Left lung (tissue), 4 donors: ENCODE measurements at regions not wholly inside any gene's neighbourhood (a gene's known extent, or its start where the extent isn't known, plus 50 kb on each side); places are given as distances from the start of the nearest gene placed in this dataset.

Experiments used
- ATAC-seq: fragments of 200-7000 bp; cut with Tn5 transposase; one replicate; pipeline ENCODE4 v1.9.1; 2020; ENCODE audit warnings: moderate library complexity
- DNase-seq, 4 donors: peaks; one replicate each; pipeline ENCODE4 v3.0.0-alpha.2; 2013 to 2020
- H3K27ac ChIP-seq, 2 donors: fragments of 200-600 bp; sonication (generic) in 1 of 2; one replicate each; pipeline versions ENCODE4 v1.5.0 to v1.8.0; 2020 to 2021
- H3K27me3 ChIP-seq, 2 donors: fragments of 200-600 bp; sonication (generic) in 1 of 2; one replicate each; pipeline versions ENCODE4 v1.5.0 to v1.8.0; 2020 to 2021
- H3K36me3 ChIP-seq, 2 donors: fragments of 200-600 bp; sonication (generic) in 1 of 2; one replicate each; pipeline versions ENCODE4 v1.5.0 to v1.8.0; 2020 to 2021
- H3K4me1 ChIP-seq, 2 donors: fragments of 200-600 bp; one replicate each; pipeline ENCODE4 v1.8.0; 2021
- H3K4me3 ChIP-seq, 2 donors: fragments of 200-600 bp; sonication (generic) in 1 of 2; one replicate each; pipeline versions ENCODE4 v1.5.0 to v1.8.0; 2020 to 2021; ENCODE audit warnings: mild to moderate bottlenecking in 1 of 2
- H3K9me3 ChIP-seq, 2 donors: fragments of 200-600 bp; sonication (generic) in 1 of 2; one replicate each; pipeline versions ENCODE4 v1.5.0 to v1.8.0; 2020 to 2021
- intact Hi-C, 2 donors: fragments of 100-400 bp; cut with DNase I; formaldehyde crosslinking; loops; one replicate each; pipeline versions ENCODE4 v1.11.2 to v1.14.2; 2022
- TF ChIP-seq, protein P1 (sequence below), 2 donors: fragments of 200-600 bp; sonication (generic) in 1 of 2; IDR thresholded peaks; one replicate each; pipeline versions ENCODE4 v1.5.0 to v1.8.0; 2021; ENCODE audit warnings: antibody characterized with exemption in 2 of 2
- donor health status: DM: no; HTN: yes; CAD: no.
- donor health status: DM: no; HTN: no; CAD: no.

DNA sequence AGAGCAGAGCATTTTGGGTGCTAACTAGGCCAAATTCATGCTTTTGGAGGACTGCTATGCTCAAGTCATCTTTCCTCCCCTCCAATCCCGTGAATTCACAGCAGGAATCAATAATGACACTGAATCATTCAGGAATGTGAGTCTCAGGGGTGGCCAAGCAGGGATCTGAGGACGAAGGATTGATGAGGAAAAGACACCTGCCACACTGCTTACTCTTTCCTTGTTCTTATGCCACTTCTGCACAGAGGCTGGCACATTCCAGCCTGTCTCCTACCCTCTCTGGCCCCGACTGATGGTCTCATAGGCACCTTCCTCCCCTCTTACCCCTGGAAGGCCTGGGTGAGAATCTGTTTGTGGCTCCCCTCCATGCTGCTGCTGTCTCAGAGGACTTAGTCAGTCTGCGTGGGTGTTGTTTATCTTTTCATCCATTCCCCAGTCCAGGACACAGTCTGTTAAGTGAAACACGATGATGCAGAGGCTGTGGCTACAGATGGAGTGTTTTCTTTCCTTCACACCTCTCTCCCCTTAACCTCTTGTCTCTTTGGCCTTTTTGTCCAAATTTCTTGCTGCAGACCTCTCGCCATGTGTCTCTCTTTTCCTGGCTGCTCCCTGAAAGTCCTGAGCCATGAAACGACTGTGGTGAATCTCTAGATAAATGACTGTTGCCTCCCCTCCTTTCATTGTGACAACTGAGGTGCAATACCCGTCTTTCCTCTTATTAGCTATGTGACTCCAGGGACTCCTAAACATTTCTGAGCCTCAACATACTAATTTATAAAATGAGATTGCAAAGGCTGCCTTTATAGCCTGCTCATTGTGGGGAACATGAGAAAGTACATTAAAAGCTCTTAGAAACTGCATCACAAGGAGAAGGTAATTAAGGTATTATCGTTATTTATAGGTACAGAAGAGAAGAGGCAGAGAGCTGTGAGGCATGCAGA lies 86.9 kb downstream of the RDH14 start:
- intact Hi-C loops = no loop called here
- Histone ChIP-seq H3K27ac (peak overlapping the region in 1 of 2 donors; percentile 56), H3K9me3 (no peaks in the 10 kb centered on the region), H3K4me1 (no peaks in the 10 kb centered on the region), H3K27me3 (no peaks in the 10 kb centered on the region), H3K4me3 (no peak overlapping the region), H3K36me3 (no peaks in the 10 kb centered on the region)
- TF ChIP-seq, protein P1, sequence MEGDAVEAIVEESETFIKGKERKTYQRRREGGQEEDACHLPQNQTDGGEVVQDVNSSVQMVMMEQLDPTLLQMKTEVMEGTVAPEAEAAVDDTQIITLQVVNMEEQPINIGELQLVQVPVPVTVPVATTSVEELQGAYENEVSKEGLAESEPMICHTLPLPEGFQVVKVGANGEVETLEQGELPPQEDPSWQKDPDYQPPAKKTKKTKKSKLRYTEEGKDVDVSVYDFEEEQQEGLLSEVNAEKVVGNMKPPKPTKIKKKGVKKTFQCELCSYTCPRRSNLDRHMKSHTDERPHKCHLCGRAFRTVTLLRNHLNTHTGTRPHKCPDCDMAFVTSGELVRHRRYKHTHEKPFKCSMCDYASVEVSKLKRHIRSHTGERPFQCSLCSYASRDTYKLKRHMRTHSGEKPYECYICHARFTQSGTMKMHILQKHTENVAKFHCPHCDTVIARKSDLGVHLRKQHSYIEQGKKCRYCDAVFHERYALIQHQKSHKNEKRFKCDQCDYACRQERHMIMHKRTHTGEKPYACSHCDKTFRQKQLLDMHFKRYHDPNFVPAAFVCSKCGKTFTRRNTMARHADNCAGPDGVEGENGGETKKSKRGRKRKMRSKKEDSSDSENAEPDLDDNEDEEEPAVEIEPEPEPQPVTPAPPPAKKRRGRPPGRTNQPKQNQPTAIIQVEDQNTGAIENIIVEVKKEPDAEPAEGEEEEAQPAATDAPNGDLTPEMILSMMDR (IDR thresholded peaks at IDR 0.05) = no peak
- DNase-seq = peak in 1 of 4 donors; percentile 28
- peak; percentile 84 for ATAC-seq

DNA sequence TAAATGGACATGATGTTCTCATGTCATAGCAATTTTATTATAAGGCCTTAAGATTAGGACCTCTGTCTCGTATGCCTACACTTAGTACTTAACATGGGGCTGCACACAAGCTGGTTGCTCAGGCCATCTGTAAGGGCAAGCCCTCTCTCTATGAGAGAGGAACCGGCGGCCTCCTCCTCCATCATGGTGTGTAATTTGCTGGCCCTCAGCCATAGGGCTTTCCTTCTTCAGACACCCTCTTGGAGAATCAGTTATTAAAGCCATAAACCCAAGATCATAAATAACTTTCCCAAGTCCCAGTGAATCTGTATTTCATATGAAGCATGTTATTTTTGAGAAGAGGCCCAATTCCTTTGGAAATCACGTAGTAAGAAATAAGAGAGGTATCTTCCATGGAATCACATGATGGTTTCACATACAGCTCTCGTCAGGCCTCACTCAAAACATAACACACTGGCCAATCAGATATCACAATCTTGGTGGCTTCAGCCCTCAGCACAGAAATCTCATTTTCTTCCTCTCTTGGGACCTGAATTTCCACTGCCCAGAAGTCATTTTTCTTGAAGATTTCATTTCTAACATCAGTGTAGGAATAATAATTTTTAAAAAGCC lies 92.6 kb downstream of the RDH14 start:
- no peak for ATAC-seq
- TF ChIP-seq, protein P1 (IDR thresholded peaks at IDR 0.05) = no peak
- H3K4me3 ChIP-seq = no peak overlapping the region
- H3K27me3 ChIP-seq = no peaks in the 10 kb centered on the region
- peak overlapping the region in 1 of 2 donors; percentile 16 for H3K27ac ChIP-seq
- peak in 2 of 4 donors; percentile 78 to 86 for DNase-seq
- no peaks in the 10 kb centered on the region for H3K9me3 ChIP-seq
- H3K4me1 ChIP-seq = no peaks in the 10 kb centered on the region
- H3K36me3 ChIP-seq = no peaks in the 10 kb centered on the region
- intact Hi-C loops = no loop called here

DNA sequence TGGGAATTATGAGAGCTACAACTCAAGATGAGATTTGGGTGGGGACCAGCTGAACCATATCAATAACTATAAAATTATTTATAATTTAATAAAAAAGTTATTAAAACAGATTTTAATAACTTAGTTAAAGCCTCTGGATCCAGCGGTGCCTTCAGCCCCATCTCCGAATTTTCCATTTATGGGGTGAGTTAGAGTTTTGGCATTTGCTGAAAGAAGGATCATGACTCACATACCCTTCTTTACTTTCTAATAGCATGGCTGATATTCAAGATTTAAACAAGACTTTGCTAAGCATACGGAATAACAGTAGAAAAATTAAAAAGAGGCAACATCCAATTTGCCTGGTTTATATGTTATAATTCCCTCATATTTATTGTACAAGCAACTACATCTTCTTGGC lies 94.5 kb downstream of the RDH14 start:
- intact Hi-C loops = no loop called here
- Histone ChIP-seq H3K27ac (no peak overlapping the region), H3K9me3 (no peaks in the 10 kb centered on the region), H3K27me3 (no peaks in the 10 kb centered on the region), H3K4me1 (no peaks in the 10 kb centered on the region), H3K4me3 (no peak overlapping the region), H3K36me3 (no peaks in the 10 kb centered on the region)
- DNase-seq = no peak
- no peak for ATAC-seq
- TF ChIP-seq, protein P1 (IDR thresholded peaks at IDR 0.05) = no peak

DNA sequence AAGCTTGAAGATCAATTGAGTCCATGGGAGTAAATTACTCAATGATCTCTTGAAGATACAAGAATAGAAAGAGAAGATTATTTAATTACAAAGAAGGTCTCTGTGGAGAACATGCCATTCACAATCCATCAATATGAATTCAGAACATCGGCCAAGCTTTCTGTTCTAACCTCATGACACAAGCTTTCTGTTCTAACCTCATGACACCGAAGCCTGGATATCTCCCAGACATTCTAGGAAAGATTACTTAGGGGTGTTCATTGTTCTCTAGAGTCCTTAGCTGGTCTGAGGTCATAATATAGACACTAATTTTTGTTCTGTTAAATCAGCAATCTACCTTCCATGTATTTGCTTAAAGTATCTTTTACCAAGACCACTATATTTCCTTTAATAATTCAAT lies 95.5 kb downstream of the RDH14 start:
- intact Hi-C loops = no loop called here
- H3K4me3 ChIP-seq = no peak overlapping the region
- TF ChIP-seq, protein P1 (IDR thresholded peaks at IDR 0.05) = no peak
- H3K27ac ChIP-seq = no peak overlapping the region
- ATAC-seq = no peak
- H3K36me3 ChIP-seq = no peaks in the 10 kb centered on the region
- DNase-seq = no peak
- no peaks in the 10 kb centered on the region for H3K9me3 ChIP-seq
- no peaks in the 10 kb centered on the region for H3K4me1 ChIP-seq
- no peaks in the 10 kb centered on the region for H3K27me3 ChIP-seq

DNA sequence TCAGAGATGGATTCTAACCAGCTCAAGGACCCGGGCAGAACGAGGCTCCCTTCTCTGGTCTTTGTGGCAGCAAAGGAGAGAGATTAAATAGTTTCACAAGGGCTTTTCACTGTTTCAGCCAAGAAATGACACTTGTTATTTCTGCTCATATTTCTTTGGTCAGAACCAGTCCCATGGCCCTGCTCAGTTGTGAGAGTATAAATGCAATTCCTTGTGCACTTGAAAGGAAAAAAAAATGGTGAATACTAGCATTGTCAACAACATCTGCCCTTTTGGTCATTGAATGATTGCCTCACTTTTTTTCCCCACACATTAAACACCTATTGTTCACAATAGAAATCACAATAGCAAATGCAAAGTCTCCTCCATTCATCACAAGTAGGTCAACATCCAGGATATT lies 104.4 kb downstream of the RDH14 start:
- Histone ChIP-seq H3K27me3 (no peaks in the 10 kb centered on the region), H3K4me3 (no peak overlapping the region), H3K27ac (peak overlapping the region in 1 of 2 donors; percentile 18), H3K9me3 (peaks cover 0 to 8% of the 10 kb centered on the region in 2 donors), H3K36me3 (no peaks in the 10 kb centered on the region), H3K4me1 (no peaks in the 10 kb centered on the region)
- DNase-seq (no peak), ATAC-seq (peak; percentile 26)
- TF ChIP-seq, protein P1 (IDR thresholded peaks at IDR 0.05) = no peak
- intact Hi-C loops = no loop called here
